ENCODE measurements at regions not wholly inside any gene's neighbourhood (a gene's known extent, or its start where the extent isn't known, plus 50 kb on each side); places are given as distances from the start of the nearest gene placed in this dataset.

DNA sequence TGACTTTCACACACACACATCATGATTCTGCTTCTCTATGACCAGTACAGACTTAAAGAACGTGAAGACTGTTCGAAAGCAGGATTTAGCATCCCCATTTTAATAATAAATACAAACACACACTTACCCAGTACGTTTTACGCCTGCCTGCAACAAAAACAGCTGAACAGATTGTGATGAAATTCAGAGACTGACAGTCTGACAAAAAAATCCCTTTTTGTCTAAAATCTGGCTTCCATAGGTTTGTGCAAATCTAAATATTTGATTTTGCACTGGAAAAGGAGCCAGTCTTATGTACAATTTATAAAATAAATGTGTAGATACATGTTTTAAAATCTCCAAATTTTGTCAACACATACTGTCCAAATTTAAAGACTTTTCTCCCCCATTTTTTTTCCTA lies 630.7 kb downstream of the ZEB2 start:
- ATAC-seq (no peak), DNase-seq (ENCODE audit: extremely low read depth in 1 of 4, low spot score in 3 of 4) (no peak), FAIRE-seq (no peak)
- no TSS peak for BruUV-seq (replicated peaks)
- no peaks in the 10 kb centered on the region for H3K27me3 ChIP-seq (ENCODE audit: control insufficient read depth in 2 of 2, insufficient read depth in 2 of 2, low read length in 2 of 2)
- H3K4me2 ChIP-seq (ENCODE audit: insufficient read depth, low read length): no peak overlapping the region
- H3K4me3 ChIP-seq: no peak overlapping the region
- ChIA-PET CTCF (ENCODE audit: low intra/inter-chr PET ratio) (no interaction called here), POLR2A (no interaction called here)
- no peaks in the 10 kb centered on the region for H3K36me3 ChIP-seq (ENCODE audit: control insufficient read depth, insufficient read depth, low read length)
- H3K9me3 ChIP-seq (replicated peaks; ENCODE audit: control insufficient read depth, insufficient read depth, low read depth, low read length): no peaks in the 10 kb centered on the region
- H3K9ac ChIP-seq (ENCODE audit: insufficient read depth in 1 of 2, low read depth in 2 of 2, low read length in 2 of 2): no peak overlapping the region
- no peaks in the 10 kb centered on the region for H3K4me1 ChIP-seq (replicated peaks in 1 of 2; ENCODE audit: control insufficient read depth in 2 of 2, insufficient read depth in 2 of 2, low read length in 2 of 2)
- H3K9me1 ChIP-seq (ENCODE audit: control insufficient read depth, insufficient read depth, low read length): no peaks in the 10 kb centered on the region
- H3K79me2 ChIP-seq (ENCODE audit: control insufficient read depth, insufficient read depth, low read length): no peaks in the 10 kb centered on the region
- WGBS (ENCODE audit: insufficient coverage, low coverage, missing lambda C conversion rate): 33% methylated on average over 4 of the region's 4 CpGs
- H4K20me1 ChIP-seq (replicated peaks; ENCODE audit: control insufficient read depth, insufficient read depth, low read length): no peaks in the 10 kb centered on the region
- intact Hi-C loops (cut with micrococcal nuclease): no loop called here
- H3K27ac ChIP-seq (ENCODE audit: extremely low read depth, low read depth, low read length): no peak overlapping the region
- no peak overlapping the region for H2AFZ ChIP-seq (ENCODE audit: low read depth, low read length)
- in situ Hi-C loops (cut with MboI): no loop called here
- no peak for TF ChIP-seq ZNF263 (CRISPR knock-in tag; IDR thresholded peaks at IDR 0.05; ENCODE audit: borderline replicate concordance)
- TF ChIP-seq ZNF449 (CRISPR knock-in tag; IDR thresholded peaks at IDR 0.05): no peak
- TF ChIP-seq SUPT5H (IDR thresholded peaks at IDR 0.05): no peak
- TF ChIP-seq, protein P1, sequence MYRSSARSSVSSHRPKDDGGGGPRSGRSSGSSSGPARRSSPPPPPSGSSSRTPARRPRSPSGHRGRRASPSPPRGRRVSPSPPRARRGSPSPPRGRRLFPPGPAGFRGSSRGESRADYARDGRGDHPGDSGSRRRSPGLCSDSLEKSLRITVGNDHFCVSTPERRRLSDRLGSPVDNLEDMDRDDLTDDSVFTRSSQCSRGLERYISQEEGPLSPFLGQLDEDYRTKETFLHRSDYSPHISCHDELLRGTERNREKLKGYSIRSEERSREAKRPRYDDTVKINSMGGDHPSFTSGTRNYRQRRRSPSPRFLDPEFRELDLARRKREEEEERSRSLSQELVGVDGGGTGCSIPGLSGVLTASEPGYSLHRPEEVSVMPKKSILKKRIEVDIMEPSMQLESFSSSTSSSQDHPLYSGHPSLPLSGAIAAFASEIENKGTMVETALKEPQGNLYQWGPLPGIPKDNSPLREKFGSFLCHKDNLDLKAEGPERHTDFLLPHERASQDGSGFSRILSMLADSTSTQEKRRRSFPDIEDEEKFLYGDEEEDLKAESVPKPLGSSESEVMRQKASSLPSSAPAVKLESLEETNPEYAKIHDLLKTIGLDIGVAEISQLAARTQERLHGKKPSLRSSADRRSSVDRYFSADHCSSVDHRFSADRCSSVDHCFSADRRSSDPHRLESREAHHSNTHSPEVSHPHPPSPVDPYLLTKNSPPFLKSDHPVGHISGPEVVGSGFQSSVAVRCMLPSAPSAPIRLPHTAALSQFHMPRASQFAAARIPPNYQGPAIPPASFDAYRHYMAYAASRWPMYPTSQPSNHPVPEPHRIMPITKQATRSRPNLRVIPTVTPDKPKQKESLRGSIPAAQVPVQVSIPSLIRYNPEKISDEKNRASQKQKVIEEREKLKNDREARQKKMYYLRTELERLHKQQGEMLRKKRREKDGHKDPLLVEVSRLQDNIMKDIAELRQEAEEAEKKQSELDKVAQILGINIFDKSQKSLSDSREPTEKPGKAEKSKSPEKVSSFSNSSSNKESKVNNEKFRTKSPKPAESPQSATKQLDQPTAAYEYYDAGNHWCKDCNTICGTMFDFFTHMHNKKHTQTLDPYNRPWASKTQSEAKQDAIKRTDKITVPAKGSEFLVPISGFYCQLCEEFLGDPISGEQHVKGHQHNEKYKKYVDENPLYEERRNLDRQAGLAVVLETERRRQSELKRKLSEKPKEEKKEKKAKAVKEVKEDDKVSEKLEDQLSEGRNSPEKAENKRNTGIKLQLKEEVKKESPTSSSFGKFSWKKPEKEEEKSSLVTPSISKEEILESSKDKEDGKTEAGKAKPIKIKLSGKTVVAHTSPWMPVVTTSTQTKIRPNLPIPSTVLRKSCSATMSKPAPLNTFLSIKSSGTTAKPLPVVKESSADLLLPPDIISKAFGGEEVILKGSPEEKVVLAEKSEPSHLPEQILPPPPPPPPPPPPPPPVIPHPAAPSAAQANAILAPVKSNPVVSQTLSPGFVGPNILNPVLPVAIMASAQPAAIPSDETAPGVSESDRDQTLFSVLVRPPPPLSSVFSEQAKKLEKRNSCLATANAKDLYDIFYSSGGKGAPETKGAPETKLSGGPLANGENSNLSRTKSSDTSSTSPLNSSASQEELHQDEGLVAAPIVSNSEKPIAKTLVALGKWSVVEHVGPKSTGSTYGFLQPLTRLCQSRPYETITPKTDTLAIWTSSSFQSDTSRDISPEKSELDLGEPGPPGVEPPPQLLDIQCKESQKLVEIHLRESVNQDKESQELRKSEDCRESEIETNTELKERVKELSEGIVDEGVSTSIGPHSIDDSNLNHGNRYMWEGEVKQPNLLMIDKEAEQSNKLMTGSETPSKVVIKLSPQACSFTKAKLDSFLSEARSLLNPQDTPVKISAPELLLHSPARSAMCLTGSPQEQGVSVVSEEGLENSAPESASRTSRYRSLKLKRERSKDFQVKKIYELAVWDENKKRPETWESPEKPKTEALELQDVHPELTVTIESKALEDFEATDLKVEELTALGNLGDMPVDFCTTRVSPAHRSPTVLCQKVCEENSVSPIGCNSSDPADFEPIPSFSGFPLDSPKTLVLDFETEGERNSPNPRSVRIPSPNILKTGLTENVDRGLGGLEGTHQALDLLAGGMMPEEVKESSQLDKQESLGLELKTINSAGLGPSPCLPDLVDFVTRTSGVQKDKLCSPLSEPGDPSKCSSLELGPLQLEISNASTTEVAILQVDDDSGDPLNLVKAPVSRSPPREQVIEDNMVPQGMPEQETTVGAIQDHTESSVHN (IDR thresholded peaks at IDR 0.05; ENCODE audit: borderline replicate concordance in 1 of 2, low read depth in 1 of 2): no peak
- TF ChIP-seq ETV6 (IDR thresholded peaks at IDR 0.05; ENCODE audit: borderline replicate concordance in 1 of 2, low read depth in 2 of 2, low read length in 1 of 2): no peak
- TF ChIP-seq ETV6 (CRISPR knock-in tag; IDR thresholded peaks at IDR 0.05; ENCODE audit: borderline replicate concordance): no peak
- TF ChIP-seq, protein P2, sequence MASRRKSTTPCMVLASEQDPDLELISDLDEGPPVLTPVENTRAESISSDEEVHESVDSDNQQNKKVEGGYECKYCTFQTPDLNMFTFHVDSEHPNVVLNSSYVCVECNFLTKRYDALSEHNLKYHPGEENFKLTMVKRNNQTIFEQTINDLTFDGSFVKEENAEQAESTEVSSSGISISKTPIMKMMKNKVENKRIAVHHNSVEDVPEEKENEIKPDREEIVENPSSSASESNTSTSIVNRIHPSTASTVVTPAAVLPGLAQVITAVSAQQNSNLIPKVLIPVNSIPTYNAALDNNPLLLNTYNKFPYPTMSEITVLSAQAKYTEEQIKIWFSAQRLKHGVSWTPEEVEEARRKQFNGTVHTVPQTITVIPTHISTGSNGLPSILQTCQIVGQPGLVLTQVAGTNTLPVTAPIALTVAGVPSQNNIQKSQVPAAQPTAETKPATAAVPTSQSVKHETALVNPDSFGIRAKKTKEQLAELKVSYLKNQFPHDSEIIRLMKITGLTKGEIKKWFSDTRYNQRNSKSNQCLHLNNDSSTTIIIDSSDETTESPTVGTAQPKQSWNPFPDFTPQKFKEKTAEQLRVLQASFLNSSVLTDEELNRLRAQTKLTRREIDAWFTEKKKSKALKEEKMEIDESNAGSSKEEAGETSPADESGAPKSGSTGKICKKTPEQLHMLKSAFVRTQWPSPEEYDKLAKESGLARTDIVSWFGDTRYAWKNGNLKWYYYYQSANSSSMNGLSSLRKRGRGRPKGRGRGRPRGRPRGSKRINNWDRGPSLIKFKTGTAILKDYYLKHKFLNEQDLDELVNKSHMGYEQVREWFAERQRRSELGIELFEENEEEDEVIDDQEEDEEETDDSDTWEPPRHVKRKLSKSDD (conservative IDR thresholded peaks at IDR 0.05; ENCODE audit: low read length): no peak
- TF ChIP-seq RBM25 (IDR thresholded peaks at IDR 0.05; ENCODE audit: low read depth, low read length, severe bottlenecking): no peak
- TF ChIP-seq RAD51 (IDR thresholded peaks at IDR 0.05; ENCODE audit: borderline replicate concordance, low read depth): no peak
- TF ChIP-seq TOE1 (IDR thresholded peaks at IDR 0.05; ENCODE audit: borderline replicate concordance): no peak
- TF ChIP-seq TOE1 (CRISPR knock-in tag; IDR thresholded peaks at IDR 0.05; ENCODE audit: borderline replicate concordance, low read depth): no peak
